ENCODE measurements at regions not wholly inside any gene's neighbourhood (a gene's known extent, or its start where the extent isn't known, plus 50 kb on each side); places are given as distances from the start of the nearest gene placed in this dataset.

GRCh38 chr2:236746833-236747232, 177.2 kb downstream of the ACKR3 start:
- Histone ChIP-seq H3K4me1 (replicated peaks; ENCODE audit: insufficient read depth) (peaks cover 68% of the 10 kb centered on the region), H4K20me1 (ENCODE audit: insufficient read depth) (no peaks in the 10 kb centered on the region), H3K27ac (peak overlapping the region; percentile 99; the same call in 1 of the 2 replicates), H3K79me2 (ENCODE audit: low read depth) (no peaks in the 10 kb centered on the region), H3K4me2 (peak overlapping the region; percentile 45; the same call in 1 of the 2 replicates), H3K9me3 (ENCODE audit: insufficient read depth, low read depth) (no peaks in the 10 kb centered on the region), H3K36me3 (ENCODE audit: low read depth) (no peaks in the 10 kb centered on the region), H3K4me3 (no peak overlapping the region), H3K27me3 (ENCODE audit: insufficient read depth, low read depth) (no peaks in the 10 kb centered on the region), H3F3A (ENCODE audit: insufficient read depth, low read depth) (peaks cover 26% of the 10 kb centered on the region), H2AFZ (no peak overlapping the region), H3K9me2 (ENCODE audit: insufficient read depth) (no peaks in the 10 kb centered on the region)
- POLR2A ChIA-PET (ENCODE audit: unreplicated experiment), result interaction anchor here (0.6 kb wide), 1 partner anchor 251 kb away, joined by 3 read pairs; no protein-coding TSS in a partner anchor
- intact Hi-C loops (cut with micrococcal nuclease; ENCODE audit: unreplicated experiment), result loop anchor here (5.0 kb wide), 1 partner anchor 140 kb away; no protein-coding TSS in a partner anchor
- TF ChIP-seq CTCF (conservative IDR thresholded peaks at IDR 0.05), result no peak
- no peak for TF ChIP-seq EZH2 (IDR thresholded peaks at IDR 0.05; ENCODE audit: low read depth)
- no peak for DNase-seq
- CTCF ChIA-PET, result no interaction called here
- BruUV-seq (replicated peaks), result no TSS peak

GRCh38 chr2:236747426-236747825, 177.8 kb downstream of the ACKR3 start:
- ChIA-PET POLR2A (ENCODE audit: unreplicated experiment) (no interaction called here), CTCF (no interaction called here)
- Histone ChIP-seq H3K9me2 (ENCODE audit: insufficient read depth) (no peaks in the 10 kb centered on the region), H3K27me3 (ENCODE audit: insufficient read depth, low read depth) (no peaks in the 10 kb centered on the region), H3K79me2 (ENCODE audit: low read depth) (no peaks in the 10 kb centered on the region), H3K9me3 (ENCODE audit: insufficient read depth, low read depth) (no peaks in the 10 kb centered on the region), H4K20me1 (ENCODE audit: insufficient read depth) (no peaks in the 10 kb centered on the region), H3K4me1 (replicated peaks; ENCODE audit: insufficient read depth) (peaks cover 74% of the 10 kb centered on the region), H3K36me3 (ENCODE audit: low read depth) (no peaks in the 10 kb centered on the region), H3K4me2 (peak overlapping the region; percentile 63), H3K4me3 (no peak overlapping the region), H3F3A (ENCODE audit: insufficient read depth, low read depth) (peaks cover 26% of the 10 kb centered on the region), H2AFZ (no peak overlapping the region), H3K27ac (peak overlapping the region; percentile 99)
- TF ChIP-seq EZH2 (IDR thresholded peaks at IDR 0.05; ENCODE audit: low read depth) (no peak), CTCF (conservative IDR thresholded peaks at IDR 0.05) (no peak)
- no peak for DNase-seq
- no TSS peak for BruUV-seq (replicated peaks)
- intact Hi-C loops (cut with micrococcal nuclease; ENCODE audit: unreplicated experiment), result loop anchor here (5.0 kb wide), 1 partner anchor 140 kb away; no protein-coding TSS in a partner anchor

- Histone ChIP-seq H3K4me1 (replicated peaks; ENCODE audit: insufficient read depth) (peaks cover 79% of the 10 kb centered on the region), H3K27ac (peak overlapping the region; percentile 99), H3F3A (ENCODE audit: insufficient read depth, low read depth) (peaks cover 26% of the 10 kb centered on the region), H3K9me3 (ENCODE audit: insufficient read depth, low read depth) (no peaks in the 10 kb centered on the region), H3K4me2 (peak overlapping the region; percentile 63), H3K79me2 (ENCODE audit: low read depth) (no peaks in the 10 kb centered on the region), H3K27me3 (ENCODE audit: insufficient read depth, low read depth) (no peaks in the 10 kb centered on the region), H3K4me3 (no peak overlapping the region), H3K36me3 (ENCODE audit: low read depth) (no peaks in the 10 kb centered on the region), H3K9me2 (ENCODE audit: insufficient read depth) (no peaks in the 10 kb centered on the region), H4K20me1 (ENCODE audit: insufficient read depth) (no peaks in the 10 kb centered on the region), H2AFZ (no peak overlapping the region)
- intact Hi-C loops (cut with micrococcal nuclease; ENCODE audit: unreplicated experiment), result loop anchor here (1.0 to 5.0 kb wide), 4 partner anchors 29 to 279 kb away; no protein-coding TSS in a partner anchor
- TSS peak; percentile 56 for BruUV-seq (replicated peaks)
- ChIA-PET CTCF (no interaction called here), POLR2A (ENCODE audit: unreplicated experiment) (interaction anchor here (0.6 kb wide), 1 partner anchor 22 kb away, joined by 3 read pairs; no protein-coding TSS in a partner anchor)
- TF ChIP-seq CTCF (conservative IDR thresholded peaks at IDR 0.05) (no peak), EZH2 (IDR thresholded peaks at IDR 0.05; ENCODE audit: low read depth) (no peak)
- DNase-seq, result no peak
Measured at GRCh38 chr2:236747925-236748324, 178.3 kb downstream of the ACKR3 start.
